Central memory CD8-positive, alpha-beta T cell (primary cell): ENCODE measurements at regions not wholly inside any gene's neighbourhood (a gene's known extent, or its start where the extent isn't known, plus 50 kb on each side); places are given as distances from the start of the nearest gene placed in this dataset.

Source experiments
- ATAC-seq: fragments of 150-1000 bp; cut with Tn5 transposase; replicated peaks from 2 replicates; pipeline ENCODE4 v1.10.0; 2022; ENCODE audit warnings: mild to moderate bottlenecking, moderate FRiP score, moderate number of reproducible peaks; ENCODE audit not compliant: poor library complexity, severe bottlenecking; ENCODE audit errors: extremely low read depth
- DNase-seq, 2 donors: peaks; one replicate each; pipeline ENCODE4 v3.0.0; 2021; ENCODE audit warnings: low spot score in 2 of 2
- H3K27ac Mint-ChIP-seq: one replicate; pipeline ENCODE4 v1.8.0; 2022; ENCODE audit warnings: low read depth, mild to moderate bottlenecking, moderate library complexity, mixed read lengths
- H3K27me3 Mint-ChIP-seq: one replicate; pipeline ENCODE4 v1.8.0; 2022; ENCODE audit warnings: mixed read lengths
- H3K36me3 Mint-ChIP-seq: one replicate; pipeline ENCODE4 v1.8.0; 2022; ENCODE audit warnings: mild to moderate bottlenecking, moderate library complexity, mixed read lengths; ENCODE audit not compliant: insufficient read depth
- H3K4me1 Mint-ChIP-seq: one replicate; pipeline ENCODE4 v1.8.0; 2022; ENCODE audit warnings: mixed read lengths
- H3K4me3 Mint-ChIP-seq: one replicate; pipeline ENCODE4 v1.8.0; 2022; ENCODE audit warnings: mild to moderate bottlenecking, moderate library complexity, mixed read lengths
- H3K9me3 Mint-ChIP-seq: one replicate; pipeline ENCODE4 v1.8.0; 2022; ENCODE audit warnings: mixed read lengths

GRCh38 chr17:34527908-34528470 lies 51.4 kb upstream of the TMEM132E start:
- Mint-ChIP-seq H3K4me3 (no peak overlapping the region), H3K36me3 (no peaks in the 10 kb centered on the region), H3K4me1 (peaks cover 5% of the 10 kb centered on the region), H3K27ac (no peak overlapping the region), H3K27me3 (peaks cover 54% of the 10 kb centered on the region), H3K9me3 (no peaks in the 10 kb centered on the region)
- no peak for DNase-seq
- ATAC-seq, result no peak

- H3K4me1 Mint-ChIP-seq, result peaks cover 5% of the 10 kb centered on the region
- H3K36me3 Mint-ChIP-seq, result no peaks in the 10 kb centered on the region
- no peak for ATAC-seq
- H3K27ac Mint-ChIP-seq, result no peak overlapping the region
- no peak for DNase-seq
- no peaks in the 10 kb centered on the region for H3K9me3 Mint-ChIP-seq
- H3K4me3 Mint-ChIP-seq, result no peak overlapping the region
- peaks cover 47% of the 10 kb centered on the region for H3K27me3 Mint-ChIP-seq
These were observed 52.1 kb upstream of the TMEM132E start for GRCh38 chr17:34527136-34527907.

GRCh38 chr17:34525651-34526050 lies 53.7 kb upstream of the TMEM132E start:
- no peaks in the 10 kb centered on the region for H3K36me3 Mint-ChIP-seq
- H3K9me3 Mint-ChIP-seq, result no peaks in the 10 kb centered on the region
- H3K27ac Mint-ChIP-seq, result no peak overlapping the region
- no peak overlapping the region for H3K4me3 Mint-ChIP-seq
- ATAC-seq (no peak), DNase-seq (no peak)
- H3K4me1 Mint-ChIP-seq, result peaks cover 5% of the 10 kb centered on the region
- H3K27me3 Mint-ChIP-seq, result peaks cover 30% of the 10 kb centered on the region

GRCh38 chr17:34521955-34522354 lies 57.4 kb upstream of the TMEM132E start:
- Mint-ChIP-seq H3K27ac (no peak overlapping the region), H3K4me3 (no peak overlapping the region), H3K9me3 (no peaks in the 10 kb centered on the region), H3K4me1 (no peaks in the 10 kb centered on the region), H3K36me3 (no peaks in the 10 kb centered on the region), H3K27me3 (peaks cover 13% of the 10 kb centered on the region)
- no peak for ATAC-seq
- DNase-seq, result no peak

- ATAC-seq (no peak), DNase-seq (no peak)
- no peak overlapping the region for H3K4me3 Mint-ChIP-seq
- no peaks in the 10 kb centered on the region for H3K36me3 Mint-ChIP-seq
- H3K27ac Mint-ChIP-seq, result no peak overlapping the region
- no peaks in the 10 kb centered on the region for H3K4me1 Mint-ChIP-seq
- H3K27me3 Mint-ChIP-seq, result peaks cover 35% of the 10 kb centered on the region
- no peaks in the 10 kb centered on the region for H3K9me3 Mint-ChIP-seq
These were observed 60.1 kb upstream of the TMEM132E start for GRCh38 chr17:34519282-34519681.

GRCh38 chr17:34517406-34517805 lies 62.0 kb upstream of the TMEM132E start:
- no peak for DNase-seq
- Mint-ChIP-seq H3K4me3 (no peak overlapping the region), H3K27me3 (peaks cover 36% of the 10 kb centered on the region), H3K9me3 (no peaks in the 10 kb centered on the region), H3K27ac (no peak overlapping the region), H3K4me1 (no peaks in the 10 kb centered on the region), H3K36me3 (no peaks in the 10 kb centered on the region)
- no peak for ATAC-seq

GRCh38 chr17:34511931-34512330 lies 67.5 kb upstream of the TMEM132E start:
- DNase-seq (no peak), ATAC-seq (no peak)
- Mint-ChIP-seq H3K27ac (no peak overlapping the region), H3K9me3 (no peaks in the 10 kb centered on the region), H3K4me3 (no peak overlapping the region), H3K27me3 (peaks cover 55% of the 10 kb centered on the region), H3K4me1 (no peaks in the 10 kb centered on the region), H3K36me3 (no peaks in the 10 kb centered on the region)

GRCh38 chr17:34511265-34511664 lies 68.1 kb upstream of the TMEM132E start:
- Mint-ChIP-seq H3K36me3 (no peaks in the 10 kb centered on the region), H3K4me3 (no peak overlapping the region), H3K27me3 (peaks cover 55% of the 10 kb centered on the region), H3K27ac (no peak overlapping the region), H3K9me3 (no peaks in the 10 kb centered on the region), H3K4me1 (no peaks in the 10 kb centered on the region)
- ATAC-seq (no peak), DNase-seq (no peak)

GRCh38 chr17:34504814-34505484 lies 74.4 kb upstream of the TMEM132E start:
- H3K4me3 Mint-ChIP-seq, result no peak overlapping the region
- no peaks in the 10 kb centered on the region for H3K4me1 Mint-ChIP-seq
- H3K9me3 Mint-ChIP-seq, result no peaks in the 10 kb centered on the region
- H3K27ac Mint-ChIP-seq, result no peak overlapping the region
- H3K27me3 Mint-ChIP-seq, result peaks cover 65% of the 10 kb centered on the region
- DNase-seq (no peak), ATAC-seq (no peak)
- no peaks in the 10 kb centered on the region for H3K36me3 Mint-ChIP-seq

GRCh38 chr17:34503528-34504195 lies 75.7 kb upstream of the TMEM132E start:
- Mint-ChIP-seq H3K27ac (no peak overlapping the region), H3K4me3 (no peak overlapping the region), H3K27me3 (peaks cover 65% of the 10 kb centered on the region), H3K4me1 (no peaks in the 10 kb centered on the region), H3K9me3 (no peaks in the 10 kb centered on the region), H3K36me3 (no peaks in the 10 kb centered on the region)
- DNase-seq, result no peak
- no peak for ATAC-seq

GRCh38 chr17:34502426-34502825 lies 77.0 kb upstream of the TMEM132E start:
- no peak overlapping the region for H3K27ac Mint-ChIP-seq
- ATAC-seq, result no peak
- H3K27me3 Mint-ChIP-seq, result peaks cover 58% of the 10 kb centered on the region
- no peak overlapping the region for H3K4me3 Mint-ChIP-seq
- H3K9me3 Mint-ChIP-seq, result no peaks in the 10 kb centered on the region
- no peaks in the 10 kb centered on the region for H3K36me3 Mint-ChIP-seq
- no peaks in the 10 kb centered on the region for H3K4me1 Mint-ChIP-seq
- no peak for DNase-seq

GRCh38 chr17:34499576-34499975 lies 79.8 kb upstream of the TMEM132E start:
- no peaks in the 10 kb centered on the region for H3K4me1 Mint-ChIP-seq
- peaks cover 49% of the 10 kb centered on the region for H3K27me3 Mint-ChIP-seq
- no peaks in the 10 kb centered on the region for H3K9me3 Mint-ChIP-seq
- H3K27ac Mint-ChIP-seq, result no peak overlapping the region
- no peaks in the 10 kb centered on the region for H3K36me3 Mint-ChIP-seq
- ATAC-seq (no peak), DNase-seq (no peak)
- no peak overlapping the region for H3K4me3 Mint-ChIP-seq
